Stimulated activated CD4-positive, alpha-beta T cell treated with anti-CD3 and anti-CD28 coated beads, Interleukin-1b, Interleukin-23, amount 100 ng/mL, for 4 hours (primary cell): ENCODE measurements at regions not wholly inside any gene's neighbourhood (a gene's known extent, or its start where the extent isn't known, plus 50 kb on each side); places are given as distances from the start of the nearest gene placed in this dataset.

ENCODE experiments used
- DNase-seq, 2 donors: peaks; one replicate each; pipeline ENCODE4 v3.0.0-alpha.2; 2020; ENCODE audit warnings: low read depth in 2 of 2

- DNase-seq: no peak
Measured at GRCh38 chr13:40447857-40448256, 218.6 kb downstream of the FOXO1 start.

DNA sequence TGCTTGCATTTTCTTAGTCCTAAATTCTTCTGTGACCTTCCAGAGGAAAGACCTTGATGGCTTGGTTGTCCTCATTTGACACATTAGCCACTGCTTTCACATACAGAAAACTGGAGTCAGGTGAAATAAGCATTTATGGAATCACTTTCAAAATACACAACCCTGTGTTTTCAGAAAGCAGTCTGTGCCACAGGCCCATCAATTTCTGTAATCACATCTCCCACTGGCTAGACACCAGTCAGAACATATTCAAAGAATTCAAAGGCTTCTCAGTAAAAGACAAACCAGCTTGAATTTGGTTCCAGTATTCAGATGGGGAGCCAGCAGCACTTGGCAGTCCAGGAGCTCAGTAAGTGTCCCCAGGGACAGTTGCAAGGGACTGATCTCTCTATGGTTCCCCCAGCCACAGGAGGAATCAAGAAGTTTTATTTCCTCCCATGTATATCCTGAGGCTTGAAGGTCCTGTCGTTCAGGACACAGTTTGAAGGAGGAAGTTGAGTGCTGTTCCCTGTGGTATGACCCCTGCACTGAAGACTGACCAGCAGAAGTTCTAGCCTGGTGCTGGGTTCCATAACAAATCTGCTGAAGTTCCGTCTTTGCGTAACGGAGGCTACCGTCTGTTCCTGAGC, 214.3 kb downstream of the FOXO1 start:
- DNase-seq: no peak

GRCh38 chr13:40452741-40453334, 213.6 kb downstream of the FOXO1 start:
- no peak for DNase-seq

DNA sequence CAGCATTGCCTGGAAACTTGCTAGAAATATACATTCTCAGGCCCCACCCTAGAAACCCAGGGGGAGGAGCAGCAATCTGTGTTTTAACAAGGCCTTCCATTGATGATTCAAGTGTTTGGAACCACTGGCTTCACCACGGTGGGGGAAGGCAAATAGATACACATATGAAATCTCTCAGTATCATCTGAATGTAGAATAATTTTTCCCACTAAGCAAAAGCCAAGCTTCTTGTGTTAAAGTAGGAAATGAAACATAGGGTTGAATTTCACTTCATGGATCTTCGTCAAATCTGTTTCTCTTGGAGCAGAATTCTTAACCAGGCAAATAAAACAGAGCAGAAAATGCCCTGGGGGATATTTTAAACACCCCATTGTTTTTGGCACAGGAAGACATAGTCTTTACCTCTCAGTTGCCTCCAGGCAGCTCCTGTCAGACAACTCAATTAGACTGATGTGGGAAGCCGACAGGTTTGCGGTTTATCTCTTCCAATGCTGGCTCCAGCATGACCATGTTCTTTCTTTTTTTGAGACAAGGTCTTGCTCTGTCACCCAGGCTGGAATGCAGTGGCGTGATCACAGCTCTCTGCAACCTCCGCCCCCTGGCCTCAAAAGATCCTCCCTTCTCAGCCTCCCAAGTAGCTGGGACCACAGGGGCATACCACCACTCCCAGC, 213.0 kb downstream of the FOXO1 start:
- no peak for DNase-seq

DNA sequence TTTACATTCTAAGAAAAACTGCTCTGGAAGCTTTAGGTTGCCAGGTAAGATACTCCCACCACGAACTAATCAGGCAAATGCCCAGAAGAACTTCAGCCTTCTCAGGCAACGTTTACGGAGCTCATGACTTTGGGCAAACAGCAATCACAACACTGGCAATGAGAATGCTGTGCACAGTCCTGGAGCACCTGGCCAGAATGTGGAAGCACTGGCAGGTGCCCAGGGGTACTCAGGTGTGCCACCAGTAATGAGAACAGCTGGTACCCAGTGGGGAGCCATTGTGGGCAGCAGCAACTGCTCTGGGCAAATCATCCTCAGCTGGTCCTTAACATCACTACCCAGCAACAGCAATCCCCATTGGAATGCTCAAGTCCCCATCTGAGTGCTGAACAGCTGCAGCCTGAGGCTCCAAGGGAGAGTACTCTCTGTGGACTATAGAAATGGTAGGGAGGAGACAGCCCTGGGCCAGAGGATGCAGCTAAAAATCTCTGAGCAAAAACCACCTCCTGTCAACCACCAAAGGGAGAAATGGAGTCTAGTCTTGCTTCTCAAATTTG, 210.0 kb downstream of the FOXO1 start:
- no peak for DNase-seq

DNA sequence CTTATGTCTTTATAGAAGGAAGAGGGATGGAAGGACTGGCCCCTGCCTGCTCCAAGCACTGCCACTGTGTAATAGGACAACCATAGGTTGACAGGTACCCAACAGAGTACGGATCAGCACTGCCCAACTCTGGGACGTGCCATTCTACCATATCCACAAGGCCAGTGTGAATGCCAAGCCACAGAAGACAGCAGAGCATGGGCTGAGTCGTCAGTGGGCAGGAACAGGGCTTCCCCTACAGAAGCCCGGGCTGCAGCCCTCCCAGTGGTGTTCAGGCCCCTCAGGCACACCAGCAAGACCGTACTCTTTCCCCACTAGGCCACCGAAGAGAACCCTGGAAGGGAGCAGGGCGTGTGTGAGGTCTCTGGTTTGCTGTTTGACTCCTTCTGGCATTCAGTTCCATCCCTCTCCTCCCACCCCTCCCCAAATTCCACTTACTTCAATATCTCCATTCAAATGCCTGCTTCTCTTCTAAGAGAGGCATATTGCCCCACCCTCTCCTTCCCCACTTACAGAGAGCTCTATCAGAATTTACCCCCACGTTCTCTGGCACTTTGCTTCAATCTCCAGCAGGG, 209.4 kb downstream of the FOXO1 start:
- no peak for DNase-seq

DNA sequence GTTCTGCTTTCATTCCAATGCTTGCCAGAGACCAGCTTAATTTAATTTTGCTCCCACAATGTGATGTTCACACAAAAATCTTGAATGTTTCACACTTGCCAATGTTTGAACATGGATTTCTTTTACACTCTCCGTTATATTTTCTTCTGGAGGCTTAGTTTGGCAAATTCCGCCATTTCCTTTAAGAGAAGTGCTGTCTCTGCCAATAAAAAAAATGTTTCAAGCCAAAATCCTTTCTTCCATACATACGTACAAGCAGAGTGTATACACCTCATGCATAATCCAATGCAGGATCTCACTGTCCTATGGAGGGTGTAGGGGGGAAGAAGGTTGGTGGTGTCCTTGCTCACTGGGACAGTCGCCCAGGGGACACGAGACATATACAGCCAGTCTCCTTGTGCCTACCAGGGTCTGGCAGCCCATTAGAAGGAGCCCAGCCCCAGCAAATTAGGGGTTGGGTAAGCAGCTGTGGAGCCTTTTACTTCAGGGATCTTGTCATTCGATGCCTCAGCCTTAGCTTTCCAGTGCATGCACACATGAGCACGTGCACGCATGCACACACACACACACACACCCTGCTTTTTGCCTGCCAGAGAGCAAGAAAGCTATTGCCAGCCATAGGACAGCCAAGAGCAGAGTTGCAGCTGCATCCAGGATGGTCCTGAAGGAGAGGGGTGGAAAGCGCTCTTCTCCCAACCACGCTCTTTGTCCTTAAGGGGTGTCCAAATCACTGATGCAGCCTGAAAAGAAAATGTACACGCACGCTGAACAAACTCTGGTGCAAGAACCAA, 208.3 kb downstream of the FOXO1 start:
- DNase-seq: no peak

GRCh38 chr13:40458720-40458990, 207.8 kb downstream of the FOXO1 start:
- DNase-seq: no peak

- DNase-seq: no peak
Measured at GRCh38 chr13:40460116-40460515, 206.3 kb downstream of the FOXO1 start.

- no peak for DNase-seq
Measured at GRCh38 chr13:40464337-40465014, 202.0 kb downstream of the FOXO1 start.

GRCh38 chr13:40465015-40465390, 201.4 kb downstream of the FOXO1 start:
- DNase-seq: no peak

- no peak for DNase-seq
Measured at GRCh38 chr13:40466272-40466671, 200.2 kb downstream of the FOXO1 start.

GRCh38 chr13:40468227-40468838, 198.1 kb downstream of the FOXO1 start:
- no peak for DNase-seq

DNA sequence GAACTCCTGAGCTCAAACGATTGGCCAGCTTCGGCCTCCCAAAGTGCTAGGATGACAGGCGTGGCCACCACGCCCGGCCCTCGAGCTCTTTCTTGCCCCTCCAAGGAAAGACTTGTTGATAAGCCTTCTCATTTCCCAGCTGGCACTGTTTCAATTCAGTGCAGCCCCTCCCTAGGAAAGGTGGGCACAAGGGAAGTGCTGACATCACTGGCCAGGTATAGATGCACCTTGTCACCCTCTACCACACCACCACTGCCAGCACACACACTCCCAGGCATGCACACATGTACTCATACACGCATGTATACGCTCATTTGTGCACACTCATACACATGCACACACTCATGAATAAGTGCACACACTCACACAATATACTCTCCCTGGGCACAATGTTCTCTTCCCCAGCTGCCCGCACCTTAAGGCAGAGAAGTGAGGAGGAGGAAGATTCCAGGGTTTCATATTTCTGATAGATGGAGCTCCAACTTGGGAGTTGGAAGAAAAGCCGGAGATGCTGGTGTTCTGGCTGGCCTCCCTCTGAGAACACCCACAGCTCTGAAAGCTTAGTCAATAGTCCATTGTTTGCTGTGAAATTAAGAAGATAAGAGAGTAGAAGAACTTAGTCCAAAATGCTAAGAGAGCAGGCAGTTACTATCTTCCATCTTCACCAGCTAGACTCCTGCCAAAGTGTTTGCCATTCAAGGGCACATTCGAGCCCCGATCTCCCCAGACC, 196.7 kb downstream of the FOXO1 start:
- no peak for DNase-seq

- DNase-seq: no peak
Measured at GRCh38 chr13:40470660-40471059, 195.8 kb downstream of the FOXO1 start.

DNA sequence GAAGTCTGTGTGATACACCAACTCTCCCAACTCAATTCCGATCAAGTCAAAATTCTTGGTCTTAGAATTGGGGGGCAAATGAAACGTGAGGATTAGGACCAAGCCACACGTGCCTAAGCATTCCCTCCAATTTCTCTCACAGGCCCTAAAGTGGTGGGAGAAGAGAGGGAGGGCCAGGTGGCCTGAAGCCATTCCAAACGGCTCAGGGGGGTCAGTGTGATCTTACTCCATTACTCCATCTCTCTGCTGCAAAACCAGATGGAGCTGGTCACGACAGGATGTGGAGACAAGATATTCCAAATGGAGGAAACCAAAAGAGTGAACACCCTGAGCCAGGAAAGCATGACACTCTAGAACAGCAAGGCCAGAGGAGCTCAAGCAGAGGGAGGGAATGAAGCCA, 195.4 kb downstream of the FOXO1 start:
- DNase-seq: no peak

- DNase-seq: no peak
Measured at GRCh38 chr13:40471911-40472310, 194.5 kb downstream of the FOXO1 start.

- DNase-seq: no peak
Measured at GRCh38 chr13:40472427-40473220, 193.8 kb downstream of the FOXO1 start.

- DNase-seq: no peak
Measured at GRCh38 chr13:40475617-40476016, 190.8 kb downstream of the FOXO1 start.
